GM12878 (cell line): ENCODE measurements at regions not wholly inside any gene's neighbourhood (a gene's known extent, or its start where the extent isn't known, plus 50 kb on each side); places are given as distances from the start of the nearest gene placed in this dataset.

Experiments used
- ATAC-seq: fragments of 200-7000 bp; cut with Tn5 transposase; 3 replicates; pipeline ENCODE4 v1.9.1; 2020; ENCODE audit warnings: mild to moderate bottlenecking, moderate library complexity
- BruUV-seq: library from RNA; stranded (reverse); fragments of 400-500 nt; replicated peaks from 2 replicates; lab custom pipeline; 2021; lab: Mats Ljungman, UMichigan
- CTCF ChIA-PET: fragments of 300-600 bp; sonication (Branson Sonifier 250); formaldehyde crosslinking; extraction: SDS; loops from one replicate; lab custom pipeline; 2021; ENCODE audit warnings: inconsistent platforms; lab: Yijun Ruan, JAX
- POLR2A ChIA-PET: fragments of 350-600 bp; formaldehyde crosslinking; extraction: SDS; loops from one replicate; lab custom pipeline; 2021; ENCODE audit warnings: inconsistent platforms; lab: Charles Lee
- RAD21 ChIA-PET: fragments of 300-600 bp; sonication (Branson Sonifier 250); formaldehyde crosslinking; loops from one replicate; lab custom pipeline; 2023; ENCODE audit warnings: antibody characterized with exemption; ENCODE audit not compliant: unreplicated experiment; lab: Charles Lee
- SMC1A ChIA-PET: fragments of 300-600 bp; sonication (Branson Sonifier 250); formaldehyde crosslinking; loops from one replicate; lab custom pipeline; 2023; ENCODE audit not compliant: unreplicated experiment, uncharacterized antibody; lab: Charles Lee
- DNase-seq: peaks from one replicate; pipeline ENCODE4 v3.0.0-alpha.2; 2011; ENCODE audit warnings: low read depth, low spot score
- FAIRE-seq: peaks from 3 replicates; lab custom pipeline; 2011; peaks lifted over from hg19 to GRCh38; lab: Jason Lieb, UNC
- H2AFZ ChIP-seq: 2 replicates; pipeline ENCODE4 v1.6.0; 2011; ENCODE audit warnings: low read depth, low read length, control low read depth; ENCODE audit not compliant: control insufficient read depth
- H3K27ac ChIP-seq: 2 replicates; pipeline ENCODE4 v1.5.1; 2011; ENCODE audit warnings: control low read depth; ENCODE audit not compliant: control insufficient read depth, insufficient read depth
- H3K27me3 ChIP-seq, 2 experiments: replicated peaks in 1 of 2; 2 replicates each; pipeline versions ENCODE4 v1.6.0 to v1.6.1; 2011; ENCODE audit warnings: low read length in 1 of 2; ENCODE audit not compliant: control insufficient read depth in 2 of 2, insufficient read depth in 2 of 2
- H3K36me3 ChIP-seq, 2 experiments: 2 replicates each; pipeline ENCODE4 v1.5.1; 2011; ENCODE audit warnings: low read length in 1 of 2; ENCODE audit not compliant: control insufficient read depth in 2 of 2, insufficient read depth in 2 of 2
- H3K4me1 ChIP-seq: 2 replicates; pipeline ENCODE4 v1.6.1; 2011; ENCODE audit warnings: mild to moderate bottlenecking, low read length, moderate library complexity, mixed read lengths; ENCODE audit not compliant: control insufficient read depth, insufficient read depth
- H3K4me2 ChIP-seq: 2 replicates; pipeline ENCODE4 v1.6.0; 2011; ENCODE audit warnings: control low read depth; ENCODE audit not compliant: control insufficient read depth, insufficient read depth
- H3K4me3 ChIP-seq: fragments of 200-600 bp; sonication (generic); 2 replicates; pipeline ENCODE4 v1.5.1; 2016
- H3K79me2 ChIP-seq: 2 replicates; pipeline ENCODE4 v1.6.0; 2011; ENCODE audit warnings: low read length; ENCODE audit not compliant: control insufficient read depth, insufficient read depth
- H3K9ac ChIP-seq: 2 replicates; pipeline ENCODE4 v1.8.0; 2011; ENCODE audit warnings: low read length, control low read depth, mixed read lengths; ENCODE audit not compliant: control insufficient read depth, insufficient read depth
- H3K9me3 ChIP-seq: replicated peaks from 3 replicates; pipeline ENCODE4 v1.5.1; 2011; ENCODE audit warnings: mild to moderate bottlenecking, low read length; ENCODE audit not compliant: control insufficient read depth, insufficient read depth
- H4K20me1 ChIP-seq: 2 replicates; pipeline ENCODE4 v1.6.0; 2011; ENCODE audit not compliant: control insufficient read depth, insufficient read depth
- ATF3 ChIP-seq: IDR thresholded peaks from 2 replicates; pipeline ENCODE4 v1.6.1; 2011; ENCODE audit warnings: low read depth, mild to moderate bottlenecking, low read length, moderate library complexity, borderline replicate concordance; ENCODE audit errors: extremely low read depth
- RBBP5 ChIP-seq: fragments of 200-600 bp; sonication (generic); conservative IDR thresholded peaks from 2 replicates; pipeline ENCODE4 v1.6.1; 2016
- REST ChIP-seq: IDR thresholded peaks from 2 replicates; pipeline ENCODE4 v1.6.1; 2012; ENCODE audit warnings: mild to moderate bottlenecking, low read depth, low read length
- TBL1XR1 ChIP-seq: IDR thresholded peaks from 2 replicates; pipeline ENCODE4 v1.6.1; 2012; ENCODE audit warnings: low read depth, low read length, improper control_type of control experiment
- ZZZ3 ChIP-seq: IDR thresholded peaks from 2 replicates; pipeline ENCODE4 v1.6.1; 2011; ENCODE audit warnings: low read depth; ENCODE audit not compliant: control insufficient read depth, insufficient read length
- WGBS: methylation state at CpG from one replicate; pipeline ENCODE4 v1.1.6; 2016; ENCODE audit warnings: low lambda C conversion rate; ENCODE audit not compliant: insufficient replicate concordance, insufficient coverage; ENCODE audit errors: missing lambda C conversion rate; 5-methylcytosine and 5-hydroxymethylcytosine counted together
- in situ Hi-C: fragments of 300-500 bp; cut with MboI; formaldehyde crosslinking; loops from 9 replicates; pipeline ENCODE4 v1.14.3; 2018; ENCODE audit warnings: mixed read lengths
- intact Hi-C: fragments of 100-400 bp; cut with micrococcal nuclease; formaldehyde crosslinking; loops from one replicate; pipeline ENCODE4 v1.14.2; 2022; ENCODE audit not compliant: unreplicated experiment

- in situ Hi-C loops: no loop called here
- intact Hi-C loops: no loop called here
- ChIA-PET SMC1A (interaction anchor here (1.0 kb wide), 1 partner anchor 16 kb away, joined by 3 read pairs; no protein-coding TSS in a partner anchor), POLR2A (no interaction called here), RAD21 (no interaction called here)
- no peaks in the 10 kb centered on the region for H3K36me3 ChIP-seq
- H3K4me3 ChIP-seq: no peak overlapping the region
- FAIRE-seq: no peak
- H3K27ac ChIP-seq: no peak overlapping the region
- no peaks in the 10 kb centered on the region for H3K9me3 ChIP-seq
- no TSS peak for BruUV-seq
- no peaks in the 10 kb centered on the region for H3K4me1 ChIP-seq
- TF ChIP-seq RBBP5 (no peak), ZZZ3 (no peak), TBL1XR1 (no peak)
- TF ChIP-seq, all 136 proteins: peak for 0
- DNase-seq (no peak), ATAC-seq (no peak)
- Histone ChIP-seq H3K4me2 (no peak overlapping the region), H2AFZ (no peak overlapping the region), H4K20me1 (no peaks in the 10 kb centered on the region), H3K79me2 (no peaks in the 10 kb centered on the region), H3K9ac (no peak overlapping the region), H3K27me3 (no peaks in the 10 kb centered on the region)
- CTCF ChIA-PET: no interaction called here
- WGBS: 44% methylated on average over 7 of the region's 7 CpGs
These were observed 550.1 kb downstream of the SLC6A15 start for GRCh38 chr12:84362552-84362897.

- FAIRE-seq (no peak), DNase-seq (no peak), ATAC-seq (no peak)
- Histone ChIP-seq H3K4me2 (no peak overlapping the region), H3K27ac (no peak overlapping the region), H2AFZ (no peak overlapping the region), H3K4me3 (no peak overlapping the region), H3K79me2 (no peaks in the 10 kb centered on the region), H3K9me3 (no peaks in the 10 kb centered on the region), H3K27me3 (no peaks in the 10 kb centered on the region), H3K9ac (no peak overlapping the region), H3K36me3 (no peaks in the 10 kb centered on the region), H3K4me1 (no peaks in the 10 kb centered on the region), H4K20me1 (no peaks in the 10 kb centered on the region)
- in situ Hi-C loops: no loop called here
- RAD21 ChIA-PET: no interaction called here
- TF ChIP-seq ATF3 (no peak), REST (no peak)
- BruUV-seq: no TSS peak
- SMC1A ChIA-PET: interaction anchor here (1.0 kb wide), 1 partner anchor 17 kb away, joined by 3 read pairs; no protein-coding TSS in a partner anchor
- intact Hi-C loops: no loop called here
- CTCF ChIA-PET: no interaction called here
- POLR2A ChIA-PET: no interaction called here
- 35% methylated on average over 22 of the region's 27 CpGs for WGBS
These were observed 550.7 kb downstream of the SLC6A15 start for GRCh38 chr12:84361651-84362551.
